GM12892 (cell line): ENCODE measurements at regions not wholly inside any gene's neighbourhood (a gene's known extent, or its start where the extent isn't known, plus 50 kb on each side); places are given as distances from the start of the nearest gene placed in this dataset.

ENCODE experiments used
- DNase-seq: peaks from one replicate; pipeline ENCODE4 v3.0.0; 2011; ENCODE audit not compliant: insufficient read length
- FAIRE-seq: peaks from 2 replicates; lab custom pipeline; 2011; peaks lifted over from hg19 to GRCh38; lab: Jason Lieb, UNC
- POLR2A ChIP-seq: IDR thresholded peaks from 2 replicates; pipeline ENCODE4 v1.6.1; 2011; ENCODE audit warnings: low read depth, low read length, control low read depth
- POLR2AphosphoS5 ChIP-seq: IDR thresholded peaks from 2 replicates; pipeline ENCODE4 v1.6.1; 2011; ENCODE audit warnings: low read depth, low read length, control low read depth
- TAF1 ChIP-seq: IDR thresholded peaks from 2 replicates; pipeline ENCODE4 v1.6.1; 2011; ENCODE audit warnings: low read depth, mild to moderate bottlenecking, control low read depth, low read length, borderline replicate concordance

DNA sequence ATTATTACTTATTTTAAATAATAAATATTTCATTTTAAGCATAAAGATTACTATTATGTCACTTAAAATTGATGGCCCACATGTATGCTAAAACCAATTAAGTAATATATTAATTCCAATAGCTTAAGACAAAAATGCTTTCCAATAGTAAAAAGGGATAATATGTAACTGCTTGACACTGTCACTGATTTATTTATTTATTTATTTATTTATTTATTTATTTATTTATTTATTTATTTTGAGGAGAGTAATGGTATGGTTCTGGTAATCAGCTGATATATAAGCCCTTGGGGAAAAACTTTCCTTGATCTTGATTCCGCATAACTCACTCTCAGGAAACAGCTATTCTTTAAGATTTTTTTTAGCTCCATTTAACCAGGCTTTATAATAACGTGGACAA is 903.0 kb upstream of the ATXN8OS start:
- no peak for DNase-seq
- no peak for FAIRE-seq
- TF ChIP-seq TAF1 = no peak
- TF ChIP-seq POLR2AphosphoS5 = no peak
- TF ChIP-seq POLR2A = no peak

DNA sequence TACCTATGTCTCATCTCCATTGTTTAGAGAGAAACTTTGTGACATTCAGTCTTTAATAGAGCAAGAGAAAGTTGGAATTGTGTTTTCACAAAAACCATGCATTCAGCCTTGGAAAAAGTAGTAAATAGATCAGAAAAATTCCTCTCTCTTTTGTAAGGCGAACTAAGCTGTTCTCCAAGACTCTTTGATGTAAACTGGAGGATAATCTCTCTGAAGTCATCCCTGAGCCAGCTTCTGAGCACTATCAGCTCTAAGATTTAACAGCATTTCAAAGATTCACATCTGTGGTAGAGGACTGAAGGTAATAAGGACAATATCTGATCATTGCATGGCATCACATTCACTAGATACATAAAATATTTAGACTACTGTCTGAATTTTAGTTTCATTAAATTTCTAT is 904.6 kb upstream of the ATXN8OS start:
- FAIRE-seq (no peak), DNase-seq (no peak)
- TF ChIP-seq POLR2AphosphoS5 = no peak

DNA sequence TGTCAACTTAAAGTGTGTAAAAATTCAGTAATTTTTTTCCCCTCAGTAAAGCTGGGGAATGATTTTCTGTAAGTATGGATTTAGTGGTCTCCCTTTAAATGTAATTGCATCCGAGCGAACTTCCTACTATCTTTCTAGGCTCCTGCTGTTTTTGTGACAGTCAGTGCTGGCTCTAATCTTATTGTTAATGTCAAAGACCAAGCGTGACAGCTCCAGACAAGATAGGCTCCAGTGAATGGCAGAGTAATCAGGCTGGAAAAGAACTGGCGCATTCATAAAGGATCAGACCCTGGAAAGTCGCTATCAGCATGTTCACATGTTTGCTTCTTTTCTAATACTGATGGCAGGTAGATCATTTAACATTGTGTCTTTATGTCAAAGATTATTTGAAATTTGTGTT is 908.0 kb upstream of the ATXN8OS start:
- DNase-seq (no peak), FAIRE-seq (peak; percentile 24)
- TF ChIP-seq POLR2AphosphoS5 = no peak
- TF ChIP-seq POLR2A = no peak
- no peak for TF ChIP-seq TAF1

DNA sequence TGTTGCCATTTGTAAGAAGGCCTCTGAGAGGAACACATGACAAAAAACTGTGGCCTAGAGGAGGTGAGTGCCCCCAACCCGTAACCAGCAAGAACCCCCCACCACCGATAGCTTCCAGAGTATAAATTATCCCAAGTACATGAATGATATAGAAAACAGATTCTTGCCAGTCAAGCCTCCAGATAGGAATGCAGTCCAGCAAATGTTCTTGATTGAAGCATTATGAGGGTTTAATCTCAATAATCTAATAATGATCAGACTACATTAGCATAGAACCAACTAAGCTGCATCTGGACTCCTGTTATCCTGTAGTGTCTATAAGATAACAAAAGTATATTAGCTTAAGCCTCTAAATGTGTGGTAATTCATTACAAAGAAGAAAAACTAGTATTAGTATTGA is 908.9 kb upstream of the ATXN8OS start:
- FAIRE-seq (no peak), DNase-seq (no peak)
- TF ChIP-seq POLR2AphosphoS5 = no peak
- TF ChIP-seq TAF1 = no peak
- TF ChIP-seq POLR2A = no peak

DNA sequence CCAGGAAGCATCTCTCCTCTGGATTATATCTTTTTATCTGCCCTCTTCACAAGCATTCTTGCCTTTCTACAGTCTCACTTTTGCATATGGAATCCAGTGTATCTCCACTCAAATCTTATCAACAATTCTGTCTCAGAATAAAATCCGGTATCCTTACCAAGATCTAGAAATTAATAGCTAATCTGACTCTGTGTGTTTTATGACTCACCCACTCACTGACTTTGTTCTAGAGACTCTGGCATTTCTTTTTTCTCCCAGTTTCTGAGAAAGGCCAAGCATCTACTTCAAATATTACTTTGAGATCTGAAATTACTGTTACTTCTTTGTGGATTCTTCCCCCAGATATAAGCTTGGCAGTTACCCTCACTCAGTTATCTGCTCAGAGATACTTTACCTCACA is 913.5 kb upstream of the ATXN8OS start:
- DNase-seq (no peak), FAIRE-seq (no peak)
- TF ChIP-seq POLR2A (no peak), TAF1 (no peak), POLR2AphosphoS5 (no peak)

DNA sequence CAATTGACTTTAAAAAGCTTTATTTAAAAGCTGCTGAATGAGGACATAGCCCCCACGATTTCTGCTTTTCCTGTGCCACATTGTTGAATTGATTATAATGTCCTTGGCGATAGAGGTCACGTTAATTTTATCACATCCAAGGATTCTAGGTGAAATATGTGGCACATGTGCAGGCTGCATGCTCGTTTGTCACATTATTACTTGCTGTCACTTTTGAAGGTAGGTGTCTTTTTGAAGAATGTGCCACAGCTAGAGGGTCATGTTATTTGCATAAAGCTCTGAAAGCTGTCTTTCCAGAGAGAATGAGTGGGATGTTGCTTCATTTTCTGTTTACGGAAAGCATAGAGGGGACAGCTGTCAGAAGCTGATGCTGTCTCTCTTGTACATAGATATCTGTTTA is 927.6 kb upstream of the ATXN8OS start:
- no peak for FAIRE-seq
- TF ChIP-seq TAF1 = no peak
- TF ChIP-seq POLR2AphosphoS5 = no peak
- DNase-seq = no peak

DNA sequence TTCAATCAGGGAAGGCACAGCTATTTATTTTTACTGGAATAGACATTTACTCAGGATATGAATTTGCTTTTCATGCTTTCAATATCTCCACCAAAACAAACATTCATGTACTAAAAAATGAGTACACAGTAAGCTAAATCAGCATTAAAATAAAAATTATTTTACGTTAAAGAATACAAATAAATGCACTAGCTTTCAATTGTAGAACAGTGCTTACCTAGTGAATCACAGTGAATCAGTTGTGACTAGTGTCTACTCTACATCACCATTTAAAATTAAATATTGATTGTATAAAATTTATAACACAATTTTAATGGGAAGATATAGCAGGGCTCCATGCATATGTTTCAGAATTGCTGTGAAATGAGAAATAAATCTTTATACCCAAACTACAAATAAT is 929.6 kb upstream of the ATXN8OS start:
- FAIRE-seq = no peak
- TF ChIP-seq POLR2A (no peak), POLR2AphosphoS5 (no peak)
- DNase-seq = no peak

DNA sequence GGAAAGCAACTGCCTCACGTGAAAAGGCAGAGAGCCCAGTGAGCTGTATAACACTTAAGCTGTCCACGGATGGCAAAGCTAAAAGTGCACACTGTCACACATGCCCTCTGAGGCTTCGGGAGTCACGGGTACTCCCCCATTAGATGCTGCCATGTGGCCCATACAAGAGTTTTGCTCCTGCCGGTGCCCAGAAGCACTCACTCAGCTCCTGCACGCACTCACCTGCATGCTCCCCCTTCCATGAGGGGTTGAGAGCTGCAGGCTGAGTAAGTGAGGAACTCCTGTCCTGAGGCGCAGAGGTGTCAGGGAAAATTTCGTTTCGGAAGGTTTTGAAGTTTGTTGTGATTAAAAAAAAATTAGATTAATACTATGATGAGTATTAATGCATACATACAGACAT is 939.2 kb upstream of the ATXN8OS start:
- DNase-seq (no peak), FAIRE-seq (no peak)
- no peak for TF ChIP-seq POLR2A
- TF ChIP-seq POLR2AphosphoS5 = no peak
- TF ChIP-seq TAF1 = no peak

DNA sequence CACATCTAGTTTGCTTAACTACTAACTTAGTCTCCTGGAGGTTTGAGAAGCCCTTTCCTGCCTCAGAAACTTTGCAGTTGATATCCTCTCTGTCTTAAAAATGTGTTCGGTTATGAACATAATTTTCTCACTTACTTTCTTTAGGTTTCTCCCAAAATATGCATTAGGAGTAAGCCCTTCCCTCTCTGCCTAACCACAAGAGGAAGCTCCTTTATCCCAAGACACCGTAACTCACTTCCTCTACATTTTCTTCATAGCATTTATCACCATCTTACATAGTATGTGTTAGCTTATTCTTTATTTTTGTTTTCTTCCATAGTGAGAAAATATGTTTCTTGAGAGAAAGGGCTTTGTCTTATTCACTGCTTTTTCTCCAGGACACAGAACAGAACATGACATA is 952.5 kb upstream of the ATXN8OS start:
- no peak for DNase-seq
- FAIRE-seq = no peak
- TF ChIP-seq TAF1 = no peak
- TF ChIP-seq POLR2AphosphoS5 = no peak
- no peak for TF ChIP-seq POLR2A

DNA sequence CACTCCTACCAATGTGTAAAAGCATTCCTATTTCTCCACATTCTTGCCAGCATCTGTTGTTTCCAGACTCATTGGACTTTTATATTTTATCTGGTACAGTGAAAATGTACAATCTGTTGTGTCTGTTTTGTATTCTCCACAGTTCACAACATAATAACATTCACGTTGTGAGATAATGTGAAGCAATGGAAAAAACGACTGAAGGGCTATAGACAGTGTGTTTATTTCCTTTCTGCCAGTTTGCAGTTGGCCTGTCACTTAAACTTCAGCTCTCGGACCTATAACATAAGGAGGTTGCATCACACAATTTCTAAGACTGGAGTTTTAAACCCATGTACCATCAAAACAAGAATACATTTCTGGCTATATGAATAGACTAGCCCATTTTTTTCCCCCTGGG is 965.5 kb upstream of the ATXN8OS start:
- FAIRE-seq (no peak), DNase-seq (no peak)
- no peak for TF ChIP-seq POLR2A
- no peak for TF ChIP-seq POLR2AphosphoS5
- no peak for TF ChIP-seq TAF1

DNA sequence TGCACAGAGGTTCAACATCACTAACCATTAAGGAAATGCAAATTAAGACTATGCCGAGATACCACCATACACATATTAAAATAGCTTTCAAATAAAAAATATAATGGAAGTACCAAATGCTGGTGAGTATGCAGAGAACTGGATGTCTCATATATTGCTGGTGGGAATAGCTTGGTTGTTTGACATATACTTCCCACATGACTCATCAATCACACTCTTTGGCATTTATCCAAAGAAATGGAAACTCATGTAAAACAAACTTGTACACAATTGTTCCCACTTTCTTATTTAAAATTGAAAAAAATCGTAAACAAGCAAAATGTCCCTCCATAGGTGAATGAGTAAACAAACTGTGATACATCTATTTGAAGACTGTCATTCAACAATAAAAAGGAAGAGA is 982.6 kb upstream of the ATXN8OS start:
- TF ChIP-seq POLR2A (no peak), TAF1 (no peak), POLR2AphosphoS5 (no peak)
- FAIRE-seq = no peak
- no peak for DNase-seq

DNA sequence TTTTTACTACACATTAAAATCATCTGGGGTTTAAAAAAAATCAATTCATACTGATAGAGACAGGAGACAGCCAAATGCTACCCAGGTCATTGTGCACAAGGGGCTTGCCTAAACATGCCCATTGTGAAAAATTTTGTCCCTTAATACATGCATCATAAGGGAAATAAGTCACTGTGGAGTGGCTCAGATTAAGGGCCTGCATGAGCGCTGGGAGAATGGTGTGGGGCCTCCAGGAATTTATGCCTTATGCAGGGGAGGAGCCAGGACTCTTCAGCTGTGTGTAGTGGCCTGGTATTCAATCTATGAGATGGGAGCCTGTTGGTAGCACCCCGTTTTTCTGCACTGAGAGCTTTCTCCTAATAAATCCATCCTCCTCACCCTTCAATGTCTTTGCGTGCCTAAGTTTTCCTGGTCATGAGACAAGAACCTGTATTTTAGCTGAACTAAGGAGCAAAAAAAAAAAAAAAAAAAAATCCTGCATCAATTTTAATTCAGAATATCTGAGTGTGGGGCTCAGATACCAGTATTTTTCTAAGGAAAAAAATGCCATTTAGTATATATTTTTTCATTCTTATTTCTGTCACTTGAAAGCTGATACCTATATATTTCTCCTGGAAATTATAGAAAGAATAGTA is 997.6 kb upstream of the ATXN8OS start:
- TF ChIP-seq POLR2A (no peak), TAF1 (no peak), POLR2AphosphoS5 (no peak)
- no peak for DNase-seq
- FAIRE-seq = no peak

DNA sequence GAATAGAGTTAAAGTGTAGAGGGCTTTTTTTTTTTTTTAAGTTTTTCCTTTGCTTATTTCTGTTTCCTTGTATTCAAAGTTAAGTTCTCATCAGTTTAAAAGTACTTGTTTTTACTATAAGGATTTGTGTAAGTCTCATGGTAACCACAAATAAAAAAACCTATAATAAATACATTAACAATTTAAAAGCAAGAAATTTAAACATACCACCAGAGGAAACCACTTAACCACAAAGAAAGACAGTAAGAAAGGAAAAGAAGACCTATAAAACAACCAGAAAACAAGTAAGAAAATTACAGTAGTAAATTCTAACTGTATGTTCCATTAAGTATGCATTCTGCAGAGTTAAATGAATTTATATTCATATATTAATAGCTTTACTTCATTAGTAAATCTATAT is 999.1 kb upstream of the ATXN8OS start:
- DNase-seq (no peak), FAIRE-seq (no peak)
- no peak for TF ChIP-seq TAF1
- TF ChIP-seq POLR2AphosphoS5 = no peak
- TF ChIP-seq POLR2A = no peak

DNA sequence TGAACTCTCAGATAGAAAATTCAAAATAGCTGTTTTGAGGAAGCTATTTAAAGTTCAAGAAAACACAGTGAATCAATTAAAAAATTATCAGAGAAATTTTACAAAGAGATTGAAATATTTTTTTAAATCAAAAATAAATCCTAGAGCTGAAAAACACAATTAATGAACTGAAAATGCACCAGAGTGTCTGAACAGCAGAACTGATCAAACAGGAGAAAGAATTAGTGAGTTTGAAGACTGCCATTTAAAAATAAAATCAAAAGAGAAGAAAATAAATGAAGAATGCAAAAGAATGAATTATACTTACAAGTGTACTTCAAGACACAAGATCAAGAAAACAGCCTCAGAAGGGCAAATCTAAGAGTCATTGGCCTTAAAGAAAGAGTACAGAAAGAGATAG is 1000.2 kb upstream of the ATXN8OS start:
- TF ChIP-seq POLR2A = no peak
- no peak for TF ChIP-seq TAF1
- TF ChIP-seq POLR2AphosphoS5 = no peak
- no peak for FAIRE-seq
- no peak for DNase-seq
